CD1c-positive myeloid dendritic cell (primary cell): ENCODE measurements at regions not wholly inside any gene's neighbourhood (a gene's known extent, or its start where the extent isn't known, plus 50 kb on each side); places are given as distances from the start of the nearest gene placed in this dataset.
"Not testable (repeated sequence)": the region's sequence is repeated elsewhere in the genome, so short reads cannot be mapped to it uniquely, and the experiment has no call there.

Experiments used
- DNase-seq: peaks from one replicate; pipeline ENCODE4 v3.0.0-alpha.2; 2016; ENCODE audit errors: extremely low spot score

DNA sequence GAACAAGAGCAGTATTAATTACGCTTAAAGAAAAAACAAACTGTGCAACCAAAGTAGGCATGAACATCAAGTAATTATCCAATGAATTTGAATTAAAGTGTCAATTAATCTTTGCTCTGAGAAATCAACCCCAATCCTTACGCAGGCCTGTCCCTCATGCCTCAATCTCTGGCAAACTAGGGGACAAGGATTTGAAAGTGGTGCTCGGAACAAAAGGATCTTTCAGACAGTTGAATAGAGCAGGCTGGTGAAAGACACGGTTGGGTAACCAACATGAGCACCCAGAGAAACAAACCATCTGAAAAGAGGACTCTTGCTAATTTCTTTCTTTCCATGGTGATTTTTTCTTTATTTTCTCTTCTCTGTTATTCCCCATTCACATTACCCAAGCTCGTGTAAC lies 203.5 kb upstream of the PHF14 start:
- DNase-seq = no peak

- DNase-seq = no peak
Measured at GRCh38 chr7:10773430-10773829, 200.2 kb upstream of the PHF14 start.

DNA sequence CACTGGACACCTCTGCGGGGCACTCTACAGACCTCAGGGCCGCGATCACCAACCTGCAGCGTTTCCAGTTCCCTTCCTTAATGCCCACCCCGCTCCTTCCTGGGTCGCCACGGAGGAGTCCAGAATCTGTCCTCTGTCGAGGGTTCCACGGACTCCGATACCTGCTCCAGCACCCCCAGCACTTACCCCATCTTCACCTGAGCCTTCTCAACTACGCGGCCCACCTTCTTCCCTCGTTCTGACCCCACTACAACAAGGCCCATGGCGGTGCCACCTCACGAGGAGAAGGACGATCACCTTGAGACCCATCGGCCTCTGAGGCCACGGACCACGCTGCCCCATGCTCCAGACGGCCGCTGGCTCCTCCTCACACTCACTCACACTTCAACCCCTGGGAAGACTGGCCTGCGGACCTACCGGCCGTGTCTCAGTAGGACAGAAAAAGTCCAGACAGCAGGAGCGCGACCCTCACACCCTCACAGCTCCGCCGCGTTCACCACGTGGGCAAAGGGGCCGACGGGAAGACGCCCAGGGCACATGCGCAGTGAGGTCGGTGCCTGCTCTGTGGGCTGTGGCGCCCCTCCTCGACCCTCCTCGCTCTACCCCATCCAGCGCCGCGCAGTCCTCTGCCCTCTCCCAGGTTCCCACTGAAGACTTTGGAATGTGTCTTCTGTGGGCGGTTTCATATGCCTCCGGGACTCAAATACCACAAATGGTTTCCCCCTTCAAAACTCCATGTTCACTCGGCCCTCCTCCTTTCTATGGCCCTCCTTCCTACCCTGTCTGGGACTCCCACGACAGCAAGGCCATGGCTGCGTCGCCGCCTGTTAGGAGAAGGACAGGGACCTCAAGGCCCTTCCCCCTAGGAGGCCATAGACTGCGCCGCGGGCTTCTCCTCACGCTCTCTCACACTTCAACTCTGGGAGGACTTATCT lies 193.9 kb upstream of the PHF14 start:
- DNase-seq = no peak

DNA sequence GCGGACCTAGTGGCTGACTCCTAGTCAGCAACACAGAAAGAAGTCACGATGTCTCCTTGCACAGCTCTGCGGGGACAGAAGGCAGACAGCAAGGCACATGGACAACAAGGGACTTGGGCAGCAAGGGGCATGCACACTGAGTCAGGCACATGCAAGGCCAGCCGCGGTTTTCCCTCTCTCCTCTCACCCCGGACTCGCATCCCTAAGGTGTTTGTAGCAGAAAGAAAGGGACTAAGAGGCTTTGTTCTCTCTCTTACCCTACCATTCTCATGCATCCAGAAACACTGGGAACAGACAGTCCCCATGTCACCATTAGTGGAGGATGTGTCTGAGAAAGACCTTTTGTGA lies 193.3 kb upstream of the PHF14 start:
- no peak for DNase-seq

- not testable (repeated sequence) for DNase-seq
Measured at GRCh38 chr7:10786976-10787375, 186.7 kb upstream of the PHF14 start.

- no peak for DNase-seq
Measured at GRCh38 chr7:10789170-10789569, 184.5 kb upstream of the PHF14 start.

GRCh38 chr7:10790910-10791309 lies 182.8 kb upstream of the PHF14 start:
- no peak for DNase-seq

DNA sequence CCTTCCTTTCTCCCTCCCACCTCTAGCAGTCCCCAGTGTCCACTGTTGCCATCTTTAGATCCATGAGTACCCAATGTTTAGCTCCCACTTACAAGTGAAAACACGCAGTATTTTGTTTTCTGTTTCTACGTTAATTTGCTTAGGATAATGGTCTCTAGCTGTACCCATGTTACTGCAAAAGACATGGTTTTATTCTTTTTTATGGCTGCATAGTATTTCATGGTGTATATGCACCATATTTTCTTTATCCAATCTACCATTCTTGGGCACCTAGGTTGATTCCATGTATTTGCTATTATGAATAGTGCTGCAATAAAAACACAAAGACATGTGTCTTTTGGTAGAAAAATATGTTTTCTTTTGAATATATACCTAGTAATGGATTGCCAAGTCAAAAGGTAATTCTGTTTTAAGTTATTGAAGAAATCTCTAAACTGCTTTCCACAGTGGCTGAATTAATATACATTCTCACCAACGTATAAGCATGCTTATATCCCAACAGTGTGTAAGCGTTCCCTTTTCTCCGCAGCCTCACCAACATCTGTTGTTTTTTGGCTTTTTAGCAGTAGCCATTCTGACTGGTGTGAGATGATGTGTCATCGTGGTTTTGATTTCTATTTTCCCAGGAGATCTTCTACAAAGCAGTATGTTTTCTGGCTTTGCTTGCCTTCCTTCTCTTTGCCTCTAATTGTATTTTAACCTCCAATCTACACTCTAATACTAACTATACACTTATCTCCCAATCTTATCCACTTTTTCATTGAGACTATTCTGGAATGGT lies 179.5 kb upstream of the PHF14 start:
- no peak for DNase-seq

DNA sequence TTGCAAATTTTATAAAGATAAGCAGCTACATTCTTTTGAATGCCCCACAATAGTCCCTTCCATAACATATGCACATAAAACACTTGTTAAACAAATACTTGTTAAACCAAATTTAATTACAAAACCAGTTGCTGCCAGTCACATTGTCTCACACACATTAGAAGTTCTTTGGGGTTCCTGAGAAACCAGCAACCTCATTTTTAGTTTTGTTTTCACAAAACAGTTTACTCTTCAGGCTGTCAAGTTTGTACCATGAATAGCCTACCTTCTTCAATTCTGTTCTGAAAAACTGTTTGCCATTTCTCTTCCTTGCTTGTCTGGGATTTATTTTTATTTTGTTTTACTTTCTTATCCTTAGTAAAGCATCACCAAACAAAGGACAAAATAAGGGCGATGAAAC lies 176.5 kb upstream of the PHF14 start:
- no peak for DNase-seq

- DNase-seq = no peak
Measured at GRCh38 chr7:10798044-10798443, 175.6 kb upstream of the PHF14 start.

GRCh38 chr7:10799475-10799874 lies 174.2 kb upstream of the PHF14 start:
- no peak for DNase-seq

GRCh38 chr7:10802011-10802410 lies 171.7 kb upstream of the PHF14 start:
- DNase-seq = no peak

DNA sequence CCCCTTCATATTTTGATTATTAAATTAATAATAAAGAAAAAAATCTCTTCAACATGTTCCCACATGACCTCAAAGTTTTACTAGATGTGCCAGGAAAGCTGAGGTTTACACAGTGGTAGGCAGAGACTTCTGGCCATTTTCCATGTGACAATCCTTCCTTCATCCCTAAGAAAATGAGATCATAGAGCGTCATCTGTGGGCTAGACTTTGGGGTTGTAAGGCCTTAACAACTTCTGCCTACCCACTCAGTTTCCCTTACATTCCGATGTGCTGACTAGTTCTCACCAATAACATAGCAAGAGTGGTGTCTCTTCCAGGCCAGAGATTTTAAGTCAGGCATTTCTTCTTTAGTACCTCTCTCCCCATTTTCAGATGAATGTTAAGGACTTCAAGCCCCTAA lies 171.1 kb upstream of the PHF14 start:
- no peak for DNase-seq

- DNase-seq = no peak
Measured at GRCh38 chr7:10803720-10804119, 170.0 kb upstream of the PHF14 start.

GRCh38 chr7:10804770-10805169 lies 168.9 kb upstream of the PHF14 start:
- DNase-seq = no peak

DNA sequence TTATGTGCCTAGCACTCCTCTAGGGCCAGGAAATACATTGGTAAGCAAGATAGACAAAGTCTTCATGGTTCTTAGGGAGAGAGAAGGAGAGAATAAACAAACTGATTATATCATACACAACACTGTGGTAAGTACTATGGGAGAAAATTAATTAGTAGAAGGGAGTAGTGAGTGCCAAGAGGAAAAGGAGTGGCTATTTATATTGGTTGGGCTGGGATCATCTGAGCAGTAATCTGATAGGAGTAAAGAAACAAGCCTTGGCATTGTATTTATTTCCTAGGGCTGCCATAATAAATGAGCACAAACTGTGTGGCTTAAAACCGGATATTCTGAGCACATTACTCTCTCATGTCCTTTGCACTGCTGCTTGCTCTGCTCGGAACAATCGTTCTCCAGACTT lies 158.1 kb upstream of the PHF14 start:
- no peak for DNase-seq

DNA sequence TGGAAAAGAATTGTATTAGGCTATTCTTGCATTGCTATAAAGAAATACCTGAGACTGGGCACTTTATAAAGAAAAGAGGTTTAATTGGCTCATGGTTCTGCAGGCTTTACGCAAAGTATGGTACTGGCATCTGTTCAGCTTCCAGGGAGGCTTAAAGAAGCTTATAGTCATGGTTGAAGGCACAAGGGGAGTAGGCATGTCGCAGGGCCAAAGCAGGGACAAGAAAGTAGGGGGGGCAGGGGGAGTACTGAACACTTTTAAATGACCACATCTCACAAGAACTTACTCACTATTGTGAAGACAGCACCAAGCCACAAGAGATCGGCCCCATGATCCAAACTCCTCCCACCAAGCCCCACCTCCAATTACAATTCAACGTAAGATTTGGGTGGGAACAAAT lies 152.5 kb upstream of the PHF14 start:
- no peak for DNase-seq

DNA sequence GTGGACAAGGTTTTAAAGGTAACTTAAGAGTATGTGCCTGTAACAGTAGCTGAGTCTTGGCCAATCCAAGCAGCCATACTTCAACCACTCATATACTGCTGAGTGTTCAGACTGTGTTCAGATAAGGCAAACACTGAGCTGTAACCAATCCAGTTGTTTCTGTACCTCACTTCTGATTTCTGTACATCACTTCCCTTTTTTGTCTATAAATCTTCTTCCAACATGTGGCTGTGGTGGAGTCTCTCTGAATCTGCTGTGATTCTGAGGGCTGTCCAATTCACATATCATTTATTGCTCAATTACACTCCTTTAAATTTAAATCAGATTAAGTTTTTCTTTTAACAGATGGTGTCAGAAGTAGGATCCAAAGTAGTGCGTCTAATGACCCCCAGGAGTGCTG lies 149.5 kb upstream of the PHF14 start:
- DNase-seq = no peak

DNA sequence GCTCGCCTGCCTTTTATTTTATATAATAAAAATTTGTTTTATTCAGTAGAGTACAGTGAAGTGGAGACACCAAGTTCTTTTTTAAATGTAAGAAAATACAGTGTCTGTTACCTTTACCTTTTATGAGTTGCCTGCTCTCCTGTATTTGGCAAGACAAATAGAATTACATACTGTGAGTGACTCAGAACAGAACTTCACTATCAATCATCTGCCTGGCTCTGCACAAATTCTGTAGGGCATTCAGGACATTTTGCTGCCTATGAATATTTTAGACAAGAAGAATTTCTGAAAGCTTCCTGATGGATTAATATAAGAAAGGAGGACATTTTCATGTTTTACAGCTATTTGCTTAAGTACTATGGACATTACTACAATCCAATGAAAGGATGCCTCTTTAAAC lies 135.4 kb upstream of the PHF14 start:
- DNase-seq = no peak

GRCh38 chr7:10845225-10845624 lies 128.4 kb upstream of the PHF14 start:
- no peak for DNase-seq

GRCh38 chr7:10855583-10855982 lies 118.1 kb upstream of the PHF14 start:
- no peak for DNase-seq

- no peak for DNase-seq
Measured at GRCh38 chr7:10860516-10860915, 113.2 kb upstream of the PHF14 start.

GRCh38 chr7:10863476-10863875 lies 110.2 kb upstream of the PHF14 start:
- DNase-seq = no peak
